Left renal cortex interstitium (tissue), 4 donors: ENCODE measurements at regions not wholly inside any gene's neighbourhood (a gene's known extent, or its start where the extent isn't known, plus 50 kb on each side); places are given as distances from the start of the nearest gene placed in this dataset.

Experiments
- DNase-seq, 4 donors: peaks; one replicate each; pipeline ENCODE4 v3.0.0-alpha.2; 2013; ENCODE audit warnings: low read depth in 4 of 4, low spot score in 2 of 4, missing footprints in 1 of 4

GRCh38 chr2:217394510-217395351, 534.9 kb upstream of the TNP1 start:
- no peak for DNase-seq

- no peak for DNase-seq
These were observed 533.7 kb upstream of the TNP1 start for GRCh38 chr2:217393585-217394032.

GRCh38 chr2:217392930-217393584, 533.2 kb upstream of the TNP1 start:
- DNase-seq, result no peak

GRCh38 chr2:217387776-217388387, 528.0 kb upstream of the TNP1 start:
- no peak for DNase-seq

- DNase-seq, result no peak
These were observed 526.2 kb upstream of the TNP1 start for GRCh38 chr2:217386041-217386440.

- no peak for DNase-seq
These were observed 523.8 kb upstream of the TNP1 start for GRCh38 chr2:217383620-217384019.

GRCh38 chr2:217382794-217383193, 522.9 kb upstream of the TNP1 start:
- DNase-seq, result no peak

GRCh38 chr2:217379807-217380206, 519.9 kb upstream of the TNP1 start:
- no peak for DNase-seq

GRCh38 chr2:217372794-217373193, 512.9 kb upstream of the TNP1 start:
- DNase-seq, result no peak

GRCh38 chr2:217371781-217372213, 511.9 kb upstream of the TNP1 start:
- no peak for DNase-seq

GRCh38 chr2:217370391-217370790, 510.5 kb upstream of the TNP1 start:
- DNase-seq, result no peak

- DNase-seq, result no peak
These were observed 507.6 kb upstream of the TNP1 start for GRCh38 chr2:217367464-217367863.

GRCh38 chr2:217366966-217367365, 507.1 kb upstream of the TNP1 start:
- no peak for DNase-seq

GRCh38 chr2:217366266-217366895, 506.5 kb upstream of the TNP1 start:
- no peak for DNase-seq

- no peak for DNase-seq
These were observed 505.8 kb upstream of the TNP1 start for GRCh38 chr2:217365656-217366055.

GRCh38 chr2:217364224-217364623, 504.4 kb upstream of the TNP1 start:
- DNase-seq, result no peak

GRCh38 chr2:217363470-217363869, 503.6 kb upstream of the TNP1 start:
- DNase-seq, result no peak

GRCh38 chr2:217362710-217363109, 502.8 kb upstream of the TNP1 start:
- DNase-seq, result no peak

GRCh38 chr2:217362286-217362685, 502.4 kb upstream of the TNP1 start:
- DNase-seq, result no peak

GRCh38 chr2:217361483-217361880, 501.6 kb upstream of the TNP1 start:
- DNase-seq, result no peak
